ENCODE measurements at regions not wholly inside any gene's neighbourhood (a gene's known extent, or its start where the extent isn't known, plus 50 kb on each side); places are given as distances from the start of the nearest gene placed in this dataset.

DNA sequence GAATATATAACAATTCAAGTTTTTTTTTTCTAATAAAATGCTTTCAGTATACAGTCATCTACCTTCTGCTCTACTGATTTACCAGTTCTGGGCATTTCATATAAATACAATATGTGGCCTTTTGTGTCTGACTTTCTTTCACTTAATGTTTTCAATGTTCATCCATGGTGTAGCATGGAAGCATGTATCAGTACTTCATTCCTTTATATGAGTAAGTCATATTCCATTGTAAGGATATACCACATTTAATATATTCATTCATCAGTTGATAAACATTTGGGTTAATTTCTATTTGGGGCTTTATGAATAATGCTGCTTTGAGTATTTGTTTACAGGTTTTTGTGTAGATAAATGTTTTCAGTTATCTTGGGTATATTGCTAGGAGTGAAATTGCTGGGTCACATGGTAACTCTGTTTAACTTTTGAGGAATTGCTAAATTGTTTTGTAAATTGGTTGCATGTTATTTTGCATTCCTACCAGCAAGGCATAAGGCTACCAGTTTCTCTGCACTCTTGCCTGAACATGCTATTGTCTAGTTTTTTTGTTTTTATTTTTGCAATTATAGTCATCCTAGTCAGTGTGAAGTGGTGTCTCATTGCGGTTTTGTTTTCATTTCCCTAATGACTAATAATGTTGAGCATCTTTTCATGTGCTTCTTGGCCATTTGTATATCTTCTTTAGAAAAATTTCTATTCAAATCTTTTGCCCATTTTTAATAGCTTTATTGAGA, 206.1 kb downstream of the TM2D1 start:
- TF ChIP-seq, protein P1, sequence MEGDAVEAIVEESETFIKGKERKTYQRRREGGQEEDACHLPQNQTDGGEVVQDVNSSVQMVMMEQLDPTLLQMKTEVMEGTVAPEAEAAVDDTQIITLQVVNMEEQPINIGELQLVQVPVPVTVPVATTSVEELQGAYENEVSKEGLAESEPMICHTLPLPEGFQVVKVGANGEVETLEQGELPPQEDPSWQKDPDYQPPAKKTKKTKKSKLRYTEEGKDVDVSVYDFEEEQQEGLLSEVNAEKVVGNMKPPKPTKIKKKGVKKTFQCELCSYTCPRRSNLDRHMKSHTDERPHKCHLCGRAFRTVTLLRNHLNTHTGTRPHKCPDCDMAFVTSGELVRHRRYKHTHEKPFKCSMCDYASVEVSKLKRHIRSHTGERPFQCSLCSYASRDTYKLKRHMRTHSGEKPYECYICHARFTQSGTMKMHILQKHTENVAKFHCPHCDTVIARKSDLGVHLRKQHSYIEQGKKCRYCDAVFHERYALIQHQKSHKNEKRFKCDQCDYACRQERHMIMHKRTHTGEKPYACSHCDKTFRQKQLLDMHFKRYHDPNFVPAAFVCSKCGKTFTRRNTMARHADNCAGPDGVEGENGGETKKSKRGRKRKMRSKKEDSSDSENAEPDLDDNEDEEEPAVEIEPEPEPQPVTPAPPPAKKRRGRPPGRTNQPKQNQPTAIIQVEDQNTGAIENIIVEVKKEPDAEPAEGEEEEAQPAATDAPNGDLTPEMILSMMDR (conservative IDR thresholded peaks at IDR 0.05): no peak; the same call in 1 of the 2 replicates
- no peak for TF ChIP-seq ZFX (IDR thresholded peaks at IDR 0.05)

Data from C4-2B (cell line).